SK-N-MC (cell line): ENCODE measurements at regions not wholly inside any gene's neighbourhood (a gene's known extent, or its start where the extent isn't known, plus 50 kb on each side); places are given as distances from the start of the nearest gene placed in this dataset.
A peak's percentile ranks its signal among the peaks of the same experiment; 100 is the strongest.

Experiments
- DNase-seq: peaks from one replicate; pipeline ENCODE4 v3.0.0-alpha.2; 2011; ENCODE audit warnings: low read depth, low spot score
- H3K27ac ChIP-seq: fragments of 200-600 bp; sonication (generic); 2 replicates; pipeline ENCODE4 v1.5.1; 2016; ENCODE audit warnings: mixed run types
- H3K36me3 ChIP-seq: fragments of 200-600 bp; sonication (generic); 2 replicates; pipeline ENCODE4 v1.6.1; 2017; ENCODE audit warnings: antibody characterized with exemption, low read length, mixed read lengths; ENCODE audit not compliant: insufficient read depth
- H3K4me3 ChIP-seq: fragments of 200-600 bp; sonication (generic); 2 replicates; pipeline ENCODE4 v1.5.1; 2016
- H3K9ac ChIP-seq: fragments of 200-600 bp; sonication (generic); 2 replicates; pipeline ENCODE4 v1.8.0; 2017; ENCODE audit warnings: mixed run types, mixed read lengths; ENCODE audit not compliant: insufficient read length
- H3K9me3 ChIP-seq: fragments of 200-600 bp; sonication (generic); 2 replicates; pipeline ENCODE4 v1.6.1; 2017; ENCODE audit warnings: low read depth, mild to moderate bottlenecking, antibody characterized with exemption, low read length, moderate library complexity, mixed read lengths
- EZH2 ChIP-seq: fragments of 200-600 bp; sonication (generic); IDR thresholded peaks from one replicate; pipeline ENCODE4 v1.6.1; 2017; ENCODE audit warnings: antibody characterized with exemption
- FOXP2 ChIP-seq: optimal IDR thresholded peaks from 2 replicates; pipeline ENCODE3; 2011; ENCODE audit warnings: mild to moderate bottlenecking, moderate library complexity; ENCODE audit not compliant: insufficient read depth; ENCODE audit errors: extremely low read length, control extremely low read depth
- POLR2AphosphoS5 ChIP-seq: IDR thresholded peaks from 2 replicates; pipeline ENCODE4 v1.6.1; 2012; ENCODE audit warnings: mild to moderate bottlenecking, low read depth, low read length, borderline replicate concordance

GRCh38 chr1:184893695-184894094, 80.6 kb downstream of the NIBAN1 start:
- TF ChIP-seq POLR2AphosphoS5: no peak
- no peak for TF ChIP-seq FOXP2
- no peak for TF ChIP-seq EZH2
- H3K36me3 ChIP-seq: peaks cover 57% of the 10 kb centered on the region
- no peak overlapping the region for H3K27ac ChIP-seq
- H3K4me3 ChIP-seq: no peak overlapping the region
- no peak overlapping the region for H3K9ac ChIP-seq
- no peaks in the 10 kb centered on the region for H3K9me3 ChIP-seq
- DNase-seq: no peak

- Histone ChIP-seq H3K4me3 (no peak overlapping the region), H3K9me3 (no peaks in the 10 kb centered on the region), H3K27ac (no peak overlapping the region), H3K36me3 (peaks cover 53% of the 10 kb centered on the region), H3K9ac (no peak overlapping the region)
- no peak for TF ChIP-seq POLR2AphosphoS5
- no peak for TF ChIP-seq FOXP2
- no peak for TF ChIP-seq EZH2
- DNase-seq: no peak
Observed at GRCh38 chr1:184892116-184892515, 82.2 kb downstream of the NIBAN1 start.

- peaks cover 46% of the 10 kb centered on the region for H3K36me3 ChIP-seq
- no peak overlapping the region for H3K27ac ChIP-seq
- no peak overlapping the region for H3K4me3 ChIP-seq
- no peaks in the 10 kb centered on the region for H3K9me3 ChIP-seq
- DNase-seq: no peak
- no peak for TF ChIP-seq EZH2
- no peak for TF ChIP-seq FOXP2
- TF ChIP-seq POLR2AphosphoS5: no peak
- H3K9ac ChIP-seq: no peak overlapping the region
Observed at GRCh38 chr1:184891440-184891839, 82.9 kb downstream of the NIBAN1 start.

- H3K36me3 ChIP-seq: peaks cover 43% of the 10 kb centered on the region; the same call in 1 of the 2 replicates
- H3K9me3 ChIP-seq: no peaks in the 10 kb centered on the region
- DNase-seq: no peak
- no peak overlapping the region for H3K9ac ChIP-seq
- no peak overlapping the region for H3K27ac ChIP-seq
- TF ChIP-seq FOXP2: no peak
- TF ChIP-seq POLR2AphosphoS5: no peak
- no peak for TF ChIP-seq EZH2
- H3K4me3 ChIP-seq: no peak overlapping the region
Observed at GRCh38 chr1:184890539-184890973, 83.8 kb downstream of the NIBAN1 start.

- no peak for DNase-seq
- Histone ChIP-seq H3K9ac (no peak overlapping the region), H3K9me3 (no peaks in the 10 kb centered on the region), H3K27ac (0 out of 2 replicates have a peak overlapping the region, but pooled peaks have one; percentile 21), H3K36me3 (peaks cover 43% of the 10 kb centered on the region; the same call in 1 of the 2 replicates), H3K4me3 (no peak overlapping the region)
- TF ChIP-seq EZH2: no peak
- TF ChIP-seq POLR2AphosphoS5: no peak
- TF ChIP-seq FOXP2: no peak
Observed at GRCh38 chr1:184889902-184890301, 84.4 kb downstream of the NIBAN1 start.

GRCh38 chr1:184889166-184889565, 85.1 kb downstream of the NIBAN1 start:
- peaks cover 37% of the 10 kb centered on the region; the same call in 1 of the 2 replicates for H3K36me3 ChIP-seq
- peak overlapping the region; percentile 84; the same call in 1 of the 2 replicates for H3K27ac ChIP-seq
- no peak overlapping the region for H3K9ac ChIP-seq
- no peaks in the 10 kb centered on the region for H3K9me3 ChIP-seq
- no peak for TF ChIP-seq FOXP2
- no peak for TF ChIP-seq POLR2AphosphoS5
- no peak for TF ChIP-seq EZH2
- H3K4me3 ChIP-seq: peak overlapping the region; percentile 1; the same call in 1 of the 2 replicates
- DNase-seq: no peak

GRCh38 chr1:184888505-184888904, 85.8 kb downstream of the NIBAN1 start:
- peak overlapping the region; percentile 84 for H3K27ac ChIP-seq
- no peak for DNase-seq
- no peak overlapping the region for H3K9ac ChIP-seq
- H3K36me3 ChIP-seq: peaks cover 35% of the 10 kb centered on the region; the same call in 1 of the 2 replicates
- no peaks in the 10 kb centered on the region for H3K9me3 ChIP-seq
- H3K4me3 ChIP-seq: peak overlapping the region; percentile 1; the same call in 1 of the 2 replicates
- TF ChIP-seq POLR2AphosphoS5 (no peak), EZH2 (no peak), FOXP2 (no peak)

GRCh38 chr1:184882957-184883815, 91.1 kb downstream of the NIBAN1 start:
- H3K36me3 ChIP-seq: peaks cover 27% of the 10 kb centered on the region; the same call in 1 of the 2 replicates
- no peak overlapping the region for H3K4me3 ChIP-seq
- no peaks in the 10 kb centered on the region for H3K9me3 ChIP-seq
- no peak for DNase-seq
- TF ChIP-seq POLR2AphosphoS5: no peak
- TF ChIP-seq FOXP2: no peak
- TF ChIP-seq EZH2: no peak
- no peak overlapping the region for H3K27ac ChIP-seq
- no peak overlapping the region for H3K9ac ChIP-seq
